Loucy (cell line): ENCODE measurements at regions not wholly inside any gene's neighbourhood (a gene's known extent, or its start where the extent isn't known, plus 50 kb on each side); places are given as distances from the start of the nearest gene placed in this dataset.

ENCODE experiments used
- H2AFZ ChIP-seq: fragments of 200-600 bp; sonication (generic); 2 replicates; pipeline ENCODE4 v1.6.0; 2016; ENCODE audit warnings: antibody characterized with exemption, mild to moderate bottlenecking, low read length, moderate library complexity
- H3F3A ChIP-seq: fragments of 200-600 bp; 2 replicates; pipeline ENCODE4 v1.6.0; 2016; ENCODE audit warnings: antibody characterized with exemption, low read depth, mild to moderate bottlenecking
- H3K27me3 ChIP-seq: fragments of 200-600 bp; sonication (generic); 2 replicates; pipeline ENCODE4 v1.6.1; 2014; ENCODE audit warnings: low read length, mild to moderate bottlenecking; ENCODE audit not compliant: insufficient read depth, poor library complexity, severe bottlenecking
- H3K36me3 ChIP-seq: fragments of 200-600 bp; sonication (generic); 2 replicates; pipeline ENCODE4 v1.6.1; 2016; ENCODE audit warnings: low read length; ENCODE audit not compliant: insufficient read depth
- H3K4me1 ChIP-seq: fragments of 200-600 bp; sonication (generic); 2 replicates; pipeline ENCODE4 v1.5.1; 2014; ENCODE audit warnings: low read length, mild to moderate bottlenecking; ENCODE audit not compliant: insufficient read depth, poor library complexity, severe bottlenecking
- H3K4me2 ChIP-seq: fragments of 200-600 bp; sonication (generic); 2 replicates; pipeline ENCODE4 v1.6.0; 2014; ENCODE audit warnings: antibody characterized with exemption, low read length, low read depth, mild to moderate bottlenecking; ENCODE audit not compliant: poor library complexity, severe bottlenecking
- H3K4me3 ChIP-seq: fragments of 200-600 bp; sonication (generic); 2 replicates; pipeline ENCODE4 v1.5.1; 2014; ENCODE audit warnings: low read length, mild to moderate bottlenecking, mixed read lengths; ENCODE audit not compliant: poor library complexity, severe bottlenecking
- H3K79me2 ChIP-seq: fragments of 200-600 bp; sonication (generic); 2 replicates; pipeline ENCODE4 v1.6.1; 2014; ENCODE audit warnings: low read length; ENCODE audit not compliant: insufficient read depth
- H3K9ac ChIP-seq: fragments of 200-600 bp; sonication (generic); 2 replicates; pipeline ENCODE4 v1.6.0; 2014; ENCODE audit warnings: mild to moderate bottlenecking, low read depth, low read length, moderate library complexity; ENCODE audit not compliant: poor library complexity, severe bottlenecking
- H3K9me2 ChIP-seq: fragments of 200-600 bp; sonication (generic); replicated peaks from 2 replicates; pipeline ENCODE4 v1.6.1; 2016; ENCODE audit warnings: low read depth, low read length, mixed read lengths
- H3K9me3 ChIP-seq: fragments of 200-600 bp; sonication (generic); 2 replicates; pipeline ENCODE4 v1.6.1; 2014; ENCODE audit warnings: mild to moderate bottlenecking, antibody characterized with exemption, low read length, low read depth; ENCODE audit not compliant: insufficient read depth
- H4K20me1 ChIP-seq: fragments of 200-600 bp; sonication (generic); 2 replicates; pipeline ENCODE4 v1.6.0; 2014; ENCODE audit warnings: antibody characterized with exemption, low read length, mild to moderate bottlenecking; ENCODE audit not compliant: insufficient read depth, poor library complexity, severe bottlenecking
- CTCF ChIP-seq: fragments of 200-600 bp; sonication (generic); conservative IDR thresholded peaks from 2 replicates; pipeline ENCODE4 v1.5.1; 2014; ENCODE audit warnings: mild to moderate bottlenecking, antibody characterized with exemption, low read length
- EZH2phosphoT487 ChIP-seq: fragments of 200-600 bp; IDR thresholded peaks from 2 replicates; pipeline ENCODE4 v1.6.1; 2018; ENCODE audit warnings: antibody characterized with exemption, mild to moderate bottlenecking, moderate library complexity, borderline replicate concordance

GRCh38 chr14:97070259-97070658 lies 273.1 kb downstream of the VRK1 start:
- H2AFZ ChIP-seq, result no peak overlapping the region
- no peaks in the 10 kb centered on the region for H3K9me2 ChIP-seq
- H4K20me1 ChIP-seq, result no peaks in the 10 kb centered on the region
- no peak for TF ChIP-seq CTCF
- TF ChIP-seq EZH2phosphoT487, result no peak
- no peaks in the 10 kb centered on the region for H3K9me3 ChIP-seq
- H3K9ac ChIP-seq, result no peak overlapping the region
- H3F3A ChIP-seq, result no peaks in the 10 kb centered on the region
- no peak overlapping the region for H3K4me2 ChIP-seq
- H3K27me3 ChIP-seq, result no peaks in the 10 kb centered on the region
- no peaks in the 10 kb centered on the region for H3K4me1 ChIP-seq
- no peaks in the 10 kb centered on the region for H3K79me2 ChIP-seq
- no peaks in the 10 kb centered on the region for H3K36me3 ChIP-seq
- H3K4me3 ChIP-seq, result no peak overlapping the region

GRCh38 chr14:97071177-97071576 lies 274.0 kb downstream of the VRK1 start:
- Histone ChIP-seq H4K20me1 (no peaks in the 10 kb centered on the region), H2AFZ (no peak overlapping the region), H3K9me2 (no peaks in the 10 kb centered on the region), H3K9ac (no peak overlapping the region), H3K4me2 (no peak overlapping the region), H3K9me3 (no peaks in the 10 kb centered on the region), H3K4me1 (no peaks in the 10 kb centered on the region), H3F3A (no peaks in the 10 kb centered on the region), H3K4me3 (no peak overlapping the region), H3K27me3 (no peaks in the 10 kb centered on the region), H3K79me2 (no peaks in the 10 kb centered on the region), H3K36me3 (no peaks in the 10 kb centered on the region)
- TF ChIP-seq EZH2phosphoT487 (no peak), CTCF (no peak)

- TF ChIP-seq CTCF, result no peak
- Histone ChIP-seq H3K9me3 (no peaks in the 10 kb centered on the region), H3K4me3 (no peak overlapping the region), H2AFZ (no peak overlapping the region), H3K27me3 (no peaks in the 10 kb centered on the region), H3K79me2 (no peaks in the 10 kb centered on the region), H3K4me1 (peaks cover 13% of the 10 kb centered on the region), H3K9ac (no peak overlapping the region), H3K36me3 (no peaks in the 10 kb centered on the region), H3K9me2 (no peaks in the 10 kb centered on the region), H3K4me2 (no peak overlapping the region), H4K20me1 (no peaks in the 10 kb centered on the region), H3F3A (no peaks in the 10 kb centered on the region)
These were observed 276.4 kb downstream of the VRK1 start for GRCh38 chr14:97073622-97074021.
